Tibial artery (tissue), 4 donors: ENCODE measurements at regions not wholly inside any gene's neighbourhood (a gene's known extent, or its start where the extent isn't known, plus 50 kb on each side); places are given as distances from the start of the nearest gene placed in this dataset.

ENCODE experiments used
- DNase-seq, 2 donors: peaks; one replicate each; pipeline ENCODE4 v3.0.0-alpha.2; 2019
- H3K27ac ChIP-seq, 2 donors: fragments of 200-600 bp; sonication (generic) in 1 of 2; 1 replicate in 1 of 2; 2 replicates in 1 of 2; pipeline ENCODE4 v1.5.1; 2018 to 2019; ENCODE audit warnings: mild to moderate bottlenecking in 1 of 2
- H3K27me3 ChIP-seq, 2 donors: fragments of 200-600 bp; sonication (generic) in 1 of 2; one replicate each; pipeline versions ENCODE4 v1.5.1 to v1.6.0; 2016 to 2019
- H3K36me3 ChIP-seq, 3 donors: fragments of 200-600 bp; sonication (generic) in 2 of 3; one replicate each; pipeline ENCODE4 v1.5.1; 2016 to 2019; ENCODE audit warnings: mild to moderate bottlenecking in 2 of 3
- H3K4me1 ChIP-seq, 4 donors: fragments of 200-600 bp; sonication (generic) in 2 of 4; 1 replicate in 3 of 4; 2 replicates in 1 of 4; pipeline ENCODE4 v1.5.1; 2016 to 2019
- H3K4me3 ChIP-seq, 2 donors: fragments of 200-600 bp; sonication (generic) in 1 of 2; 1 replicate in 1 of 2; 2 replicates in 1 of 2; pipeline ENCODE4 v1.5.1; 2018 to 2019; ENCODE audit warnings: mild to moderate bottlenecking in 2 of 2
- H3K9me3 ChIP-seq, 3 donors: fragments of 200-600 bp; sonication (generic) in 1 of 3; one replicate each; pipeline ENCODE4 v1.5.1; 2016 to 2019
- CTCF ChIP-seq, 2 experiments: fragments of 200-600 bp in 1 of 2; fragments of 450-650 bp in 1 of 2; IDR thresholded peaks; one replicate each; pipeline ENCODE4 v1.5.1; 2017 to 2019; ENCODE audit warnings: antibody characterized with exemption in 2 of 2, mild to moderate bottlenecking in 1 of 2, moderate library complexity in 1 of 2
- intact Hi-C: fragments of 100-400 bp; cut with DNase I; formaldehyde crosslinking; loops from one replicate; pipeline ENCODE4 v1.15.0; 2023; ENCODE audit warnings: low total_unique reads

DNA sequence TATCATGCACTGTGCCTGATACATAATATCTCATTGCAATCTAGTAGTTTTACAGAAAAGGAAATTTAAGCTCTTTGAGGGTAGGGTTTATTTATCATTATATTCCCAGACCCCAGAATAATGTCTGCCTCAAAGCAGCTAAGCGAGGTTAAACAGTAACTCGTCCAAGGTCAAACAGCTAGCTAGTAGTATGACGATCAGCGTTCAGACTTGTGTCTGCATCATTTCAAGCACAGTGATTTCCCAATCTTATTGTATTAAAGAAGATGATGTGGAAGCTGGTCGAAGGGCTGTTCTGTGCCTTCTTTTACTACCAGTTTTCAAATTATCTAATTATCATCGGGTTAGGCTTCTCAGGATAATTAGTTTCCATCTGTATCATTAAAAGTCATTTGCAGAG is 55.1 kb upstream of the NFIB start:
- no peak for TF ChIP-seq CTCF (IDR thresholded peaks at IDR 0.05)
- intact Hi-C loops: no loop called here
- H3K4me3 ChIP-seq: no peak overlapping the region
- H3K27ac ChIP-seq: no peak overlapping the region
- no peaks in the 10 kb centered on the region for H3K36me3 ChIP-seq
- H3K9me3 ChIP-seq: no peaks in the 10 kb centered on the region
- DNase-seq: no peak
- peaks cover 0 to 38% (median 5%) of the 10 kb centered on the region in 4 donors for H3K4me1 ChIP-seq
- H3K27me3 ChIP-seq: no peaks in the 10 kb centered on the region

- TF ChIP-seq CTCF (IDR thresholded peaks at IDR 0.05): no peak
- Histone ChIP-seq H3K36me3 (no peaks in the 10 kb centered on the region), H3K27me3 (no peaks in the 10 kb centered on the region), H3K4me1 (peaks cover 0 to 42% (median 14%) of the 10 kb centered on the region in 4 donors), H3K27ac (peak overlapping the region; percentile 58 to 81), H3K9me3 (no peaks in the 10 kb centered on the region), H3K4me3 (peak overlapping the region; percentile 27 to 28)
- intact Hi-C loops: no loop called here
- peak; percentile 70 to 82 for DNase-seq
Measured at GRCh38 chr9:14366076-14366475, 52.1 kb upstream of the NFIB start.

- H3K36me3 ChIP-seq: no peaks in the 10 kb centered on the region
- peak overlapping the region; percentile 58 to 81 for H3K27ac ChIP-seq
- H3K4me3 ChIP-seq: peak overlapping the region; percentile 27 to 28
- no peaks in the 10 kb centered on the region for H3K9me3 ChIP-seq
- H3K4me1 ChIP-seq: peaks cover 0 to 42% (median 14%) of the 10 kb centered on the region in 4 donors
- intact Hi-C loops: no loop called here
- TF ChIP-seq CTCF (IDR thresholded peaks at IDR 0.05): no peak
- DNase-seq: no peak
- H3K27me3 ChIP-seq: no peaks in the 10 kb centered on the region
Measured at GRCh38 chr9:14365670-14366069, 51.7 kb upstream of the NFIB start.
